Kidney (tissue), 13 donors: ENCODE measurements at regions not wholly inside any gene's neighbourhood (a gene's known extent, or its start where the extent isn't known, plus 50 kb on each side); places are given as distances from the start of the nearest gene placed in this dataset.

Experiments used
- DNase-seq, 5 donors: peaks; one replicate each; pipeline ENCODE4 v3.0.0-alpha.2; 2013 to 2020
- FAIRE-seq: peaks from 2 replicates; lab custom pipeline; 2012; peaks lifted over from hg19 to GRCh38; lab: Jason Lieb, UNC
- H3K27ac ChIP-seq, 2 donors: one replicate each; pipeline ENCODE4 v1.7.0; 2013; ENCODE audit warnings: low read depth in 2 of 2, low read length in 2 of 2, inconsistent platforms in 1 of 2
- H3K27me3 ChIP-seq: one replicate; pipeline ENCODE4 v1.7.1; 2013; ENCODE audit warnings: low read length, inconsistent platforms; ENCODE audit not compliant: control insufficient read depth, insufficient read depth
- H3K36me3 ChIP-seq, 3 donors: one replicate each; pipeline versions ENCODE4 v1.7.0 to v1.7.1; 2013; ENCODE audit warnings: low read length in 3 of 3, control low read depth in 1 of 3, inconsistent platforms in 1 of 3; ENCODE audit not compliant: insufficient read depth in 3 of 3, control insufficient read depth in 2 of 3
- H3K4me1 ChIP-seq, 3 donors: one replicate each; pipeline versions ENCODE4 v1.7.0 to v1.7.1; 2013; ENCODE audit warnings: low read length in 3 of 3, inconsistent platforms in 1 of 3, low read depth in 1 of 3; ENCODE audit not compliant: control insufficient read depth in 2 of 3, insufficient read depth in 2 of 3
- H3K4me3 ChIP-seq, 3 donors: one replicate each; pipeline versions ENCODE4 v1.7.0 to v1.8.1; 2013; ENCODE audit warnings: low read length in 3 of 3, control low read depth in 1 of 3, inconsistent platforms in 1 of 3
- H3K9ac ChIP-seq, 3 donors: one replicate each; pipeline versions ENCODE4 v1.7.0 to v1.7.1; 2013; ENCODE audit warnings: low read length in 3 of 3, control low read depth in 1 of 3, inconsistent platforms in 1 of 3
- H3K9me3 ChIP-seq, 3 donors: one replicate each; pipeline versions ENCODE4 v1.7.0 to v1.7.1; 2013; ENCODE audit warnings: low read length in 3 of 3, control low read depth in 1 of 3, inconsistent platforms in 1 of 3; ENCODE audit not compliant: control insufficient read depth in 2 of 3, insufficient read depth in 1 of 3
- intact Hi-C: fragments of 100-400 bp; cut with DNase I; formaldehyde crosslinking; loops from one replicate; pipeline ENCODE4 v1.11.1; 2022
- TF ChIP-seq, protein P1 (sequence below): IDR thresholded peaks from 3 replicates; pipeline ENCODE4 v1.5.1; 2012; ENCODE audit warnings: mild to moderate bottlenecking, moderate library complexity, borderline replicate concordance; ENCODE audit not compliant: insufficient read depth; ENCODE audit errors: extremely low read depth
- donor health status: control.
- donor health status: control.
- donor health status: control.
- donor health status: control.
- donor health status: control.
- donor health status: DM: yes; HTN: yes; CAD: no.
- donor health status: Normal renal cell carcinoma (clear cell type).

- intact Hi-C loops = no loop called here
- Histone ChIP-seq H3K27ac (no peak overlapping the region), H3K9ac (no peak overlapping the region), H3K4me3 (no peak overlapping the region), H3K9me3 (no peaks in the 10 kb centered on the region), H3K27me3 (no peaks in the 10 kb centered on the region), H3K4me1 (no peaks in the 10 kb centered on the region), H3K36me3 (no peaks in the 10 kb centered on the region)
- DNase-seq = no peak
- TF ChIP-seq, protein P1, sequence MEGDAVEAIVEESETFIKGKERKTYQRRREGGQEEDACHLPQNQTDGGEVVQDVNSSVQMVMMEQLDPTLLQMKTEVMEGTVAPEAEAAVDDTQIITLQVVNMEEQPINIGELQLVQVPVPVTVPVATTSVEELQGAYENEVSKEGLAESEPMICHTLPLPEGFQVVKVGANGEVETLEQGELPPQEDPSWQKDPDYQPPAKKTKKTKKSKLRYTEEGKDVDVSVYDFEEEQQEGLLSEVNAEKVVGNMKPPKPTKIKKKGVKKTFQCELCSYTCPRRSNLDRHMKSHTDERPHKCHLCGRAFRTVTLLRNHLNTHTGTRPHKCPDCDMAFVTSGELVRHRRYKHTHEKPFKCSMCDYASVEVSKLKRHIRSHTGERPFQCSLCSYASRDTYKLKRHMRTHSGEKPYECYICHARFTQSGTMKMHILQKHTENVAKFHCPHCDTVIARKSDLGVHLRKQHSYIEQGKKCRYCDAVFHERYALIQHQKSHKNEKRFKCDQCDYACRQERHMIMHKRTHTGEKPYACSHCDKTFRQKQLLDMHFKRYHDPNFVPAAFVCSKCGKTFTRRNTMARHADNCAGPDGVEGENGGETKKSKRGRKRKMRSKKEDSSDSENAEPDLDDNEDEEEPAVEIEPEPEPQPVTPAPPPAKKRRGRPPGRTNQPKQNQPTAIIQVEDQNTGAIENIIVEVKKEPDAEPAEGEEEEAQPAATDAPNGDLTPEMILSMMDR = no peak
- FAIRE-seq = no peak
Measured at GRCh38 chr2:157168501-157168900, 89.0 kb upstream of the GALNT5 start.

DNA sequence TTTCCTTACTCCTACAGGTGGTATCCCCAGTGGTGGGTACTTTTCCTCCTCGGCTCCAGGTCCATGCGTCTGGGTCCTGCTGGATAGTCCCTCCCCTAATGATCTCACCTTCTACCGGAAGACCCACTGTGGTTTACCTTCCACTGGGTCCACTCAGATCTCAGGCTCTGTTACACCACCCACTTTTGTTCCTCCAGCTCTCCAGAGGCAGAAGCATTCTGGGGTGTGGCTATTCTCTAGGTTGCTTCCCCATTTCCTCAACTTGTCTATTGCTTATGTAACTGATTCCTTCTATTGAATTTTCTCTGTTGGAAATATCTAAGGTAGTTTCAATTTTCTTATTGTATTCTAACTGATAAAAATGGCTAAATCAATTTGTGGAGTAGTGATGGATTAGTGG lies 87.6 kb upstream of the GALNT5 start:
- no peak for FAIRE-seq
- DNase-seq = no peak

GRCh38 chr2:157170299-157170698 lies 87.2 kb upstream of the GALNT5 start:
- Histone ChIP-seq H3K4me3 (no peak overlapping the region), H3K9me3 (no peaks in the 10 kb centered on the region), H3K27me3 (no peaks in the 10 kb centered on the region), H3K4me1 (no peaks in the 10 kb centered on the region), H3K36me3 (no peaks in the 10 kb centered on the region), H3K27ac (no peak overlapping the region), H3K9ac (no peak overlapping the region)
- intact Hi-C loops = no loop called here
- TF ChIP-seq, protein P1 = no peak
- DNase-seq = no peak
- no peak for FAIRE-seq

More for the DNA sequence above, 87.6 kb upstream of the GALNT5 start:
- Histone ChIP-seq H3K27me3 (no peaks in the 10 kb centered on the region), H3K36me3 (no peaks in the 10 kb centered on the region), H3K4me3 (no peak overlapping the region), H3K27ac (no peak overlapping the region), H3K4me1 (no peaks in the 10 kb centered on the region), H3K9me3 (no peaks in the 10 kb centered on the region), H3K9ac (no peak overlapping the region)
- intact Hi-C loops = no loop called here
- TF ChIP-seq, protein P1 = no peak

- intact Hi-C loops = no loop called here
- Histone ChIP-seq H3K9me3 (no peaks in the 10 kb centered on the region), H3K4me3 (no peak overlapping the region), H3K4me1 (no peaks in the 10 kb centered on the region), H3K36me3 (no peaks in the 10 kb centered on the region), H3K9ac (no peak overlapping the region), H3K27me3 (no peaks in the 10 kb centered on the region), H3K27ac (no peak overlapping the region)
- DNase-seq (no peak), FAIRE-seq (no peak)
- TF ChIP-seq, protein P1 = no peak
Measured at GRCh38 chr2:157172239-157172638, 85.3 kb upstream of the GALNT5 start.
